ENCODE measurements at regions not wholly inside any gene's neighbourhood (a gene's known extent, or its start where the extent isn't known, plus 50 kb on each side); places are given as distances from the start of the nearest gene placed in this dataset.
"Not testable (repeated sequence)": the region's sequence is repeated elsewhere in the genome, so short reads cannot be mapped to it uniquely, and the experiment has no call there.

DNA sequence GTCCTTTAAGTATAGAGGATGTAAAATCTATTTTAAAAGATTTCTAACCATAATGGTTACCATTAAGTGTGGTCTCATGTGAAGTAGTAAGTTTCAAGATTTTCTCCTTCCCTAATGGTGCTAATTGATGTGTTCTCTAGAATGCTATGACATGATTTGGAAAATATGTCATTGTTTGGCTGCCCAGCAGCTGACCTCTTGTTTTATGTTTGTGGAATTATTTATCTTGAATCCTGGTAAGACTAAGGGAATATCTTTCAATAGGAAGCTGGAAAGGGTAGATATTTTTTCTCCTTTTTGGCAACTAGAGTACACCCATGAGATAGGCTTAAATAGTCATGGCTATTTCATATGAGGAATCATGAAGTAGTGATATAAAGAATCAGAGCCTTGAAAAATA lies 139.8 kb upstream of the CHODL start:
- no peak for DNase-seq

DNA sequence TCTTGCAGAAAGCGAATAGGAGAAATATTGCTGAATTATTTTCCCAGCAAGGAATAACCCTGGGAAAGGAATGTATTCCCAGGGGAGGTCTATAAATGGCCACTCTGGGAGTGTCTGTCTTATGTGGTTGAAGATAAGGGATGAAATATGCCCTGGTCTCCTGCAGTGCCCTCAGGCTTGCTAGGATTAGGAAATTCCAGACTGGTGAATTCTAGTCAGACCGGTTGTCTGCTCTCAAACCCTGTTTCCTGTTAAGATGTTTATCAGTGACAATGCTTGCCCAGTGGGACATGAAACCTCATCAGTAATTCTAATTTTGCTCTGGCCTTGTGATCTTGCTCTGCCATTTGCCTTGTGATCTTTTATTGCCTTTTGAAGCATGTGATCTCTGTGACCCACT lies 148.2 kb upstream of the CHODL start:
- DNase-seq, result not testable (repeated sequence)

DNA sequence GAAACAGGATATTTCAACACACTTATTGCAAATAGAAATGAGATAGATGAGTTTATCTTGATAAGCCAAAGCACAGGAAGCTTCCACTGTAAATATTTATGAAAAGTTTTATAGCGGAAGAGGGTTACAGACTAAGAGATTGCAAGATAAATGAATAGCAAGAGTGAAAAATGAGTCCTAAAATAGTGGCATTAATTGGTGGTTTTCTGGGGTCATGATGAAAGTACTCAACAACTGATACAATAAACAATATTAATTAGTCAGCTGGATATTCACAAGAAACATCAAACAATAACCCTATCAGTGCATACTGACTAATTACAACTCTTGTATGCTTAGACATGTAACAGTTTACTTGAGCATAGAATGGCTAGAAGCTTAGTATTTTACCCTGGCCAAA lies 154.8 kb upstream of the CHODL start:
- no peak for DNase-seq

DNA sequence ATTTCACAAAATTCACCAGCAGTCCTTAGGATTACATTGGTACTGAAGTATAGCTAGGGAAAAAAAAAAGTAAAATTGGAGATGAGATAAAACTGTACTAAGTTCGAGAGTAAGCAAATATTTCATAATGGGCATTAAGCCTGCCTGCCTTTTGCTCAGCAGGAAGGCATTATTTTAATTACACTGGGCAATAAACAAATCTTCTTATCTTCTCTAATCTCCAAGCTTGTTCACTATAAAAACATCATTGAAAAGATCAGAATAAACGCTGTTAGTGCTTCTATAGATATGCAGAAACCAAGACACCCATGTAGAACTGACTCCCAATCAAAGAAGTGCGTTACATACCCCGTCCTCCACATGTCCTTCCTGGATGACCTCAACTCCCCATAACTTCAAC lies 174.2 kb upstream of the CHODL start:
- no peak for DNase-seq

DNA sequence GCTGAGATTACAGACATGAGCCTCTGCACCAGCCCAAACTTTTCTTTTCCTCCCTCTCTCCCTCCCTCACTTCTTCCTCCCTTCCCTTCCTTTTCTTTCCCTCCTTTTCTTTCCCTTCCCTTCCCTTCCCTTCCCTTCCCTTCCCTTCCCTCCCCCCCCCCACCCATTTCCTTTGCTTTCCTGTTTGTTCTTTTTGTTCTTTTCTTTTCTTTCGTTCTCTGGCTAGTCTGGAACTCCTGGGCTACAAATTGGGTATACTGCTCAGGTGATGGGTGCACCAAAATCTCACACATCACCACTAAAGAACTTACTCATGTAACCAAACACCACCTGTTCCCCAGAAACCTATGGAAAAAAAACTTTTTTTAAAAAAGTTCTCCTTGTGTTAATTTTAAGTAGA lies 174.8 kb upstream of the CHODL start:
- no peak for DNase-seq

DNA sequence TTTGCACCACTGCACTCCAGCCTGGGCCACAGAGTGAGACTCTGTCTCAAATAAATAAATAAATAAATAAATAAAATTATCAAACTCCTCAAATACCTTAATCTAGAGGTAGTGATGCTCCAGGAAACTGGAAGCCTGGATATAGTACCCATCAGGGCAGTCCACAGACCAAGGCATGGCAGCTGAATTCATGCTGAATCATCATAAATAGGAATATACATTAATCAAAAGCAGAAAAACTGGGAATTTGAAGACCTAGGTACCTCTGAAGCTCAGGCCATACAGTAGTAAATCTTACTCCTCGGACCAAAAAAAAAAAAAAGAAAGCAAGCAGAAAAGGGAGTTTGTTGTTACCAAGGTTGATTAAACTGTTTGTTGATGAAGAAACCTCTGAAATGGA lies 184.2 kb upstream of the CHODL start:
- no peak for DNase-seq

DNA sequence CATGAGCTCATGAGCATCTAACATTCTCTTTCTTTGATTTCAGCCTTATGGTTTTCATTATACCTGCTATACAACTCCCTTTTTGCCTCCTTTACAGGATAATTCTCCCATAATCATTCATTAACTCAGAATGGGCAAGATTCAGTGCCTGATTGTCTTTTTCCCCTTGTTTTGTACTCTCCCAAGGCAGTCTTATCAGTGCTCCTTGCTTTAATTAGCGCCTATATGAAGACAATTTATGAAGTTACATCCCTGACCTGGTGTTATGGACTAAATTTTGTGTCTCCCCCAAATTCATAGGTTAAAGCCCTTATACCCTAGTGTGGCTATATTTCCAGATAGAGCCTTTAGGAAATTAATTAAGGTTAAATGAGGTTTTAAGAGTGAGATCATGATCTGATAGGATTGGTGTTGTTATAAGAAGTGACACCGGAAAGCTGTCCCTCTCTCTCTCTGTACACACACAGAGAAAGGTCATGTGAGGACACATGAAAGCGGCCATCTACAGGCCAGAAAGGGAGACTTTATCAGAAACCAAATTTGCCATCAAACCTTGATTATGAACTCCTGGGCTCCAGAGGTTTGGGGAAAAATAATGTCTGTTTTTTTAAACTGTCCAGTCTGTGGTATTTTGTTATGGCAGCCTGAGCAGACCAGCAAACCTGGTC lies 185.8 kb upstream of the CHODL start:
- DNase-seq, result no peak

DNA sequence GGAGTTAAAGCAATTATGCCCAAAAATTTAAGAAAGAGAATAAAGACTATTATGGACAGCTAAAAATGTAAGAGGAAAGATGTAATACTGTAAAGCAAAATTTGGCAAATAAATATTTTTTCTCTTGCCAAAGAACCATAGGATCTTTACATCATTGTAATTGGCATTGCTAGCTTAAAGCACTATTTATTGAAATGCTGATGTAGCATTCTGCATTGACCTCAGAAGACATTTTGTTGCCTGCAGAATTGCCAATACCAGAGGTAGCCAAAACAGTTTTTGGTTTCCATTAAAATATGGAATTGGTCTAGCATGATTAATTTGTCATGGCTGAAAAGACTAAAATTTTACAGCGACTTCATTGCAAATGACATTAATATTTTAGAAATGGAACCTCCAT lies 191.5 kb upstream of the CHODL start:
- no peak for DNase-seq

DNA sequence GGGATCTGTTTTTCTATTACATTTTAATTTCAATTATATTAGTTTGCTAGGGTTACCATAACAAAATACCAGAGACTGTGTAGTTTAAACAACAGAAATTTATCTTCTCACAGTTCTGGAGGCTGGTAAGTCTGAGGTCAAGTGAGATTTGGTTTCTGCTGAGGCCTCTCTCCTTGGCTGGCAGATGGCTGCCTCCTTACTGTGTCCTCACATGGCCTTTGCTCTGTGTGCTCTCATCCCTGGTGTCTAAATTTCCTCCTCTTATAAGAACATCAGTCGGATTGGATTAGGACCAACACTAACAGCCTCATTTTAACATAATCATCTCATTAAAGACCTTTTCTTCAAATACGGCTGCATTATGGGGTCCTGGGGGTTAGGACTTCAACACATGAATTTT lies 195.2 kb upstream of the CHODL start:
- no peak for DNase-seq

DNA sequence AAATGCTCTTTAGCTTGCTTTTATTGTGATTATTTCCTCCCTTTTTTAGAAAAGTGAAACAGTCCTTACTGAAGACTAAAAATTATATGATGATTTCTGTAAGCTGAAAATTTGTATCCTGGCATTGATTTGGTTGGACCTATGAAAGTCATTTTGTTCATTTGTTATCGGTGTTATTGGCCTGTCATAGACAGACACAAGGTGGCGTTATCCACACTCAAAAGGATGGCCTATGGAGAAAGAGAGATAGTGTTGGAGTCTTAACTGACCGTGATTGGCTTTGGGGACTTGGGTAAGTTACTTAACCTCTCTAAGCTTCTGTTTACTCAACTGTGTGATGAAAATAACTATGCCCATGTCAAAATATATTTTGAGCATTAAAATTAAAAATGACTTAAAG lies 203.6 kb upstream of the CHODL start:
- DNase-seq, result peak; percentile 13

DNA sequence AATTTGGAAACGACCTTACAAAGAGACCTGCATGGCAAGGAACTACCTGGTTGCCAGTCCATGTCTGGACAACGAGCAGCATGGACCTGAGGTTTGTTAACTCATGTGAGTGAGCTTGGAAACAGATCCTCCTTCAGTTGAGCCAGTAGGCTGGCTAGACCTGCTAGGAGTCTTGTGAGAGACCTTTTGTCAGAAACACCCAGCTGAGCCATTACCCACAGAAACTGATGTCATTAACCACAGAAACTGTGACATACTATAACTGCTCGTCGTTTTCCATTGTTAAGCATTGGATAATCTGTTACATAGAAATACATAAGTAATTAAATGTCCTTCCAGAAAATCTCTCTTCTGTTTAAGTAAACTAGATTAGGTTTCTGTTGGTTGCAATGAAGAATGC lies 211.1 kb upstream of the C21orf91 start:
- DNase-seq, result no peak

DNA sequence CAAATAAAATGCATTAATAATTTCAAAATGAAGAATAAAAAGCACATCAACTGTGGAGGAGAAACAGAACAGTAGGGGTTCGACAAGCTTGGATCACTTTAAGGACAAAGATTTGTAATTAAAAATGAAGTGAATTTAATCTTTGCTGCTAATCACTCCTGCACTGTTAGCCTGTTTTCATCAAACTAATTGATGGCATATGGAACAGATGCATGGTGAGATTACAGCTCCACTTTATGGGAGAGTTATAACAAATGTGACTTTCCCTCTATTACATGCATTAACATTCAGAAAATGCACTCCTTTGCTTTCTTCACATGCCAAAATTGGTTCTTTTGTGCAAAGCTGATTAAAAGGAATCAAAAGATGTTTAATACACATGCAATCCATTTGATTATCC lies 207.2 kb upstream of the C21orf91 start:
- no peak for DNase-seq

DNA sequence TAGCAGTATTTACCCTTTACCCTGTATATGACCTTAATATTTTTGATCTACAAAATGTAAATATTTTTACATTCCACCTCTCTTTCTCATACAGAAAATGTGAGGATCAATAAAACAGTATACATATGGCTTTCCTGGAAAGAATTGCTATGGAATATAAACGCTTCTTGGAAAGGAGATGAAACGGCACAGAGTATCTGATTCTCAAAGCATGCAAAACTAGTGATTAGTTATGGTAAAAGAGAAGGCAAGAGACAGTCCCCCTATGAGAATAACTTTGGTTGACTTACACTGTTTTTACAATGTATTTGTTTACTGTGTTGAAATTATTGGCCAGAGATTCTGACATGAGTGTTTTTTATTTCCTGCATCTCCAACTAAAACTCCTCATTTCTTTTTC lies 204.6 kb upstream of the C21orf91 start:
- DNase-seq, result no peak

DNA sequence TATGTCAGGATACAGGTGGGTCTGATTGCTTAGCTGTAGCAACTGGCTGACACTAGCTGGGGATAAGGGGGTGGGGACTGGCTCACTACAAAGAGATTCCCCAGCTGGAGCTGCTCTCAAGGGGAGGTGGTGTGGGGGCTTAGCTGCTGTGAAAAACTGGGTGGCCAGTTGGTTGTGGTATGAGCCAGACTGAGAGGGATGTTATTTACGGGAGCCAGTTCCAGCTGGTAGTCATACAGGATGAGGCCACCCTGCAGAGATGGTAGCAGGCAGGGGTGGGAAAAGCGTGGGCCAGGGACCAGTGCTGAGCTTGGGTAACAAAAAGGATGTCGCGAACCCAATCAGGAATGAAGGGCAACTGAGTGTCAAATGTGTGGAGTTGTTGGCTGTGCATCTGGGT lies 204.0 kb upstream of the C21orf91 start:
- DNase-seq, result no peak

DNA sequence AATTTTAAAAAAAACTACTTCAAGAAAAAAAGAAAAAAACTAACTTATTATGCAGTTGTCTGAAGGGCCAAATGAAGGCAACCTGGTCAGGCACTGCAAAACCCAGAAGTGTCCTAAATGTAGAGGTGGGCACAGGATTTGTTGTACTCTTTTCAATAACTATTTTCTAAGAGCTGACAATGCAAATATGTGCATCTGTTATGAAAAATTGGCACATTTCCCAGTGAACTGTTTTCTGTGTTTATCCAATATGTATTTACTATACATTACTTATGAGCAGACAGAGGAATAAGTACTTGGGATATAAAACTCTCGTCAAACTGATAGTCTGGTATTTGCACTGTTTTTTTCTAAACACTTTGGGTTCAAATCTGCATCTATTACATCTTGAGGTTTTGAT lies 188.0 kb upstream of the C21orf91 start:
- DNase-seq, result no peak

DNA sequence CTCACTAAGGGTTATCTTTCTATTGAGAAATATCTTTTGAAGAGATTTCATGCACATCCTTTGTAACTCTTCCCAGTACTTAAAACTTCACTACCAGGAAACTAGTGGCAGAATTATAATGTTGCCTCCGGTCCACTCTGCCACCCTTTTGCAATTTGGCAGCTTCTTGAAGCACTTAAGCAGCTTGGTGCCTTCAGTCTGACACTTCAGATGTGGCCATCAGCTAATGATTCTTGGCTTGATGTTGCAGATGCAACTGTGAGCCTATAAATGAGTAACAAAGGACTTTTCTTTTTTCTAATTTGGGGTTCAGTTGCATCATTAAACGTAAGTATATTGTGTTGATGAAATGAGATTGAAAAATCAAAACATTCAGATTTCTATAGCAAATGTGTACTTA lies 187.5 kb upstream of the C21orf91 start:
- no peak for DNase-seq

DNA sequence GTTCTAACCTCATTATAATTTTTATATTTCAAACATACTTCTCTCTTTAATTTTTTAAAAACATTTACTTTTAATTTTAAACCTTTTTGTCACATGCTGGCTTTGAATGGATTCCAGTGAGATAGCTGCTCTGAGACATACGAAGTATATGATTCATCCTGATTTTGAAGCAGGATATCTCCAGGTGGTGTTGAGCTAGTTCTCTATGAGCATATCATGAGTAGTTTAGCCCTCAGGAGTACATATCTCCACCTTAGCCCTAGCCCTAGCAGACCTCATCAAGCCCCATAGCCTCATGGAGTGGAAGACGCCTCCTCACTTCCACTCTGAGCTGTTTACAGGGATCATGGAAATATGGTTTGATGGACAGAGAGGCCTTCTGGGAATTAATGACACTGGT lies 183.2 kb upstream of the C21orf91 start:
- DNase-seq, result no peak

DNA sequence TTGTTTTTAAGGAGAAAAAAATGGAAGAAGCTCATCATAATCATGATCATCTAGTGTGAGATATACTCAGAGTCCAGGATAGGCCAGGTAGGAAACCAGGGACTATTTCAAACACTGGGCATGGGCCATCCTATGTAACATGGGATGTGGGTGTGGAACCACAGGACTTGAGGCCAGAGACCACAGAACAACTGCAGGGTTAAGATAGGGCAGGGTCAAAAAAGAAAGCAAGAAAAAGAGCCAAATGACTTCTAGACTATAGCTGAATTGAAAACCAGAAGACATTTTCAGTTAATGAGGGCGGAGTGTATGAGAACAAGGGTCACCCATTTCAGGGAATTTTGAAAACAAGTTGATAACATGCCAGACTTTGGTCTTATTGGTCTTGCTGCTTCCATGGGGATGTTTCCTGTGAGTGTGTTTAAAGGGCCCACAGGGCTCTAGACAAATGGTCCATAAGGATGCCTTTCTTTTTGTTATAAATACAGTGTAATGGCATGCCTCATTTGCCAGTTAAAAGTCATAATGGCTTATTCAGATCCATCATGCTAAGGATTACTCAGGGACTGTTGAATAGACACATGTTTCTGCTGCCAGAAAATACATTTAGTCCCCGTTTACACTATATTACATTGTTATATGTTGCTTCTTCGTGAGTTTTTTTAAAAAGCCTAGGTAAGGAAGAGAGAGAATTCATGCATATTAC lies 182.0 kb upstream of the C21orf91 start:
- no peak for DNase-seq

DNA sequence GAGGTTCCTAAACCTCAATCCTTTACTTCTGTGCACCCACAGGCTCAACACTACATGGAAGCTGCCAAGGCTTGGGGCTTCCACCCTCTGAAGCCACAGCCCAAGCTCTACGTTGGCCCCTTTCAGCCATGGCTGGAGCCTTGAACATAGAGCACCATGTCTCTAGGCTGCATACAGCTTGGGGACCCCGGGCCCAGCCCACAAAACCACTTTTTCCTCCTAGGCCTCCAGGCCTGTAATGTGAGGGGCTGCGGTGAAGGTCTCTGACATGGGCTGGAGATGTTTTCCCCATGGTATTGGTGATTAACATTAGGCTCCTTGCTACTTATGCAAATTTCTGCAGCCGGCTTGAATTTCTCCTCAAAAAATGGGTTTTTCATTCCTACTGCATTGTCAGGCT lies 179.4 kb upstream of the C21orf91 start:
- not testable (repeated sequence) for DNase-seq

DNA sequence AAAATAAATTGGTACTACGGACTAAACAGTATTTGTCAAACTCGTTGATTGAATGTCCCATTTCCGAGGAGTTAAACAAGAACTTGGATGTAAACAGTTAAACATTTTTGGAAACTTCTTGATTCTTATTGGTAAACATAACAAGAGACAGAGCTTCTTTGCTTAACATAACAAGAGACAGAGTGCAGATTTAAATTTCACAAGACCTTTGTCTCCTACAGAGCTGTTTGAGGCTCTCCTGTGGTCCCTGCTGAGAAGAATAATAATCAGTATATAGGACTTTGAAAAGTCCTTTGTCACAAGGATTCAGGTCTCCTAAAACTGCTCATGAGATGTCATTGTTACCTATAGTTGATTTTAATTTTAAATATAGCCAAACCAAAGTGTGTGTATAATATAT lies 170.6 kb upstream of the C21orf91 start:
- no peak for DNase-seq

DNA sequence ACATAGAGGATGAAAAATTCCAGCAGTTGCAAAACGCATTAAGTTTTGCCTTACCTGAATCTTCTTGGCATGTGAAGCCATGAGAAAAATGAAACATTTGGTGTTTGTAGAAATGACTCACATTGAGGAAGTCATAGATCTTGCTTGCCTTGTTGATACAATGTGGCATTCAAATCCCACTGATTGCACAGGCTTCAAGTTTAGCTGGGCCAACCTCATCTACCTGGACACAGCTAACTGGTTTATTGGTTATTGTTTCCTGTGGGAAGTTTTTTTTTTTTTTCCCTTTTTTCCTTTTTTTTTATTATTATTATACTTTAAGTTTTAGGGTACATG lies 168.9 kb upstream of the C21orf91 start:
- DNase-seq, result no peak

DNA sequence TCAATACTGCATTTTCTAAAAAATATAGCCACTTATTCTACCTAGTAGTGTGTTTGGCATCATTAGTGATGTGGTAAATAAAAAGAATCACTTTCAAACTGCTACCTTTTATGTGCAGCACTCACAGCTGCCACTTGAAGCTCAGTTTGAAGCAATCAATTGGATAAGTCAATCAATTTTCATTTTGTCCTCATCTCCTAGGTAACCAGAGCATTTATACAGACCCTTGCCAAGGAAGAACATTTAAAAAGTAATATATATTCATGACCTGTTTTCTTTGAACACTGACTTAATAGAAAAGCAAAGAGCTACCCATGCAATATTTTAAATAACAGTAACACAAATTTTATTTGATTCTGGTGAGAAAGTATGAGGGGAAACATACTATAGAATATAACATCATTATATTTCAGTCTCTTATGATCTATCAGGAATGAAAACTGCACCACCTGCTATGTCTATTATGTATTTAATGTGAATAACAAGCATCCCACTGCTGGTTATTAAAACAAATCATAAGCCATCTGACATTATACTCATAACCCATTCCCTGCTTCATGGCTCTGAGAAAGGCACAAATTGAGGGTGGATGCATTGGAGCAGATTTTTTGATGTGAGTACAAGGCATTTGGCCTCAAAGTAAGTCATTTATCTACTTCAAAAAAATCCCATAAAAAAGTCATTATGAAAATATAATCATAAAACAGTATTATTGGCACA lies 168.4 kb upstream of the C21orf91 start:
- DNase-seq, result no peak

DNA sequence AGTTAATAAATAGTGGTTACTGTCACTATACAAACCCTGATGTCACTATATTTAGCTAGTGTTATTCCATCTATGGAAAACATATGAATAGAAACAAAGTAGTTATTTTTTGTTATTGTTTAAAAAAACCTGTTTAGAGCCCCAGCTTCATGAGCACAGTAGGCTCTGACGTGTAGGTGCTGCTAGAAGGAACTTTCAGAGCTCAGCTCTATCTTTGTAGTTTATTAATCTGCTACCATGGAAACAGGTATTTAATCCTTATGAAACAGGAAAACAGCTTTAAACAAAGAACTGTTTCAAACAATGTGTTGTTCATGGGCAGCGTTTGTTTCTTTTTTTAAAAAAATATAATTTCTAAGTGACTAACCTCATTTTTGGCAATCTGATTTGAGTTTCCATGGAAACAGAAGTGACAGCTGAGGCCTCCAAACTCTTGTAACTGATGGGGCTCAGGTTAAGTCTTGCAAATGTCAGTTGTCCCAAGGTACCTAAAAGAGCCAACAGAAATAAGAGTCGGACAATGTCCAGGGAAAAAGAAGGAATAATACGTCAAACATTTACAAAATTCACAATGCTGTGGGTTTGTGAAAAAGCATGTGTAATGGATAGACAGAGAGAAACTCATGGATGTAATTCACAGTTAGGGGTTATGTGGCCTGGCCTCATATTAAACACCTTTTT lies 162.0 kb upstream of the C21orf91 start:
- no peak for DNase-seq

DNA sequence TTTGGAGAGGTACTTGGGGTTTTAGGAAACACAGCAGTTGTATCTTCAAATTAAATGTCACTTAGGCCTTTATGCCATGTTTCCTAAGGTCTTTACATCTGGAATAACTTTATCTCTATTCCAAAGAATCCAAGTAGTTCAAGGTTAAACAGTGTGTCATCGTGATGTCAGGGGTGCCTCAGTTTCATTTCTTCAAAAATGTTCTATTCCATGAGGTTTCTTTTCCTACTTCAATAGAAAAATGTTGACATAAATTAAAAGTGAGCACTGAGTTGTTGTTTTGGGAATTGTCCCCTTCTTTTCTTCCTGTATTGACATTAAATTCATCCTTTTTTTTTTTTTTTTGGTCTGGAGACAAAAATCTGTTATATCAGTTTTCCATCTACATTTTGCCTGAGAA lies 160.6 kb upstream of the C21orf91 start:
- no peak for DNase-seq
